GM19397 (cell line): ENCODE measurements at regions not wholly inside any gene's neighbourhood (a gene's known extent, or its start where the extent isn't known, plus 50 kb on each side); places are given as distances from the start of the nearest gene placed in this dataset.

Experiments used
- ATAC-seq: cut with Tn5 transposase; IDR thresholded peaks from one replicate; pipeline ENCODE4 v1.9.1; 2021; ENCODE audit warnings: mild to moderate bottlenecking, moderate library complexity; ENCODE audit not compliant: unreplicated experiment

DNA sequence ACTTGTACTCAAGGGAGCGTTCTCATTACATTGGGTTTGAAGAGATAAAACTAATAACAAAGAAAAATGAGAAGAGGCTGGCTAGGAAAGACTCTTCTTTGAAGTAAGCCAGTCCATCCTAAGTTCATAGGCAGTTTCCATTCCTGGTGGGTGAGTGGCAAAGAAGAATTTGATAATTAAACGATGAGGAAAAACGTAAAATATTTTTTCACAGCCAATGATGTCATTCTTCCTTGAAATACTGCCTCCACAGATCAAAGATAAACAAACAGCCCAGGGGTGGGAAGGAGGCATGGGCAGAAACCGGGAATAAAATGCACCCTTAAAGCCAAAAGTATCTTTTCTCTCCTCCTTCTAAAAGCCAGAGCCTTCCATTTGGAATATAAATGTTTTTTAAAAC lies 346.6 kb downstream of the PMP22 start:
- no peak for ATAC-seq

DNA sequence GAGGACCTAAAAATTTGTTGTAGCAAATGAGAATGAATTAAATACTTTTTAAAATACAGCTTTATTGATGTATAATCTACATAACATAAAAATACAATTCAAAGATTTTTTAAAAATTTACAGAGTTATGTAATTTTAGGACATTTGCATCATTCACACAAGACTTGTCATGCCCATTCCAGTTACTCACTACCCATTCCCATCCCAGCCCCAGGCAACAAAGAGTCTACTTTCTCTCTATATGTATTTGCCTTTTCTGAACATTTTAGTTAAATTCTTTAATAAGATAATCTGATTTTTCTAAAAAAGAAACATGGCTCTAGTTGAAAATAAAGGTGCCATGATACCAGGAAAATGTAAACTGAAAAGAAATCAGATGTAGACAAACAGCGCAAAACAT lies 354.2 kb downstream of the PMP22 start:
- ATAC-seq, result no peak

DNA sequence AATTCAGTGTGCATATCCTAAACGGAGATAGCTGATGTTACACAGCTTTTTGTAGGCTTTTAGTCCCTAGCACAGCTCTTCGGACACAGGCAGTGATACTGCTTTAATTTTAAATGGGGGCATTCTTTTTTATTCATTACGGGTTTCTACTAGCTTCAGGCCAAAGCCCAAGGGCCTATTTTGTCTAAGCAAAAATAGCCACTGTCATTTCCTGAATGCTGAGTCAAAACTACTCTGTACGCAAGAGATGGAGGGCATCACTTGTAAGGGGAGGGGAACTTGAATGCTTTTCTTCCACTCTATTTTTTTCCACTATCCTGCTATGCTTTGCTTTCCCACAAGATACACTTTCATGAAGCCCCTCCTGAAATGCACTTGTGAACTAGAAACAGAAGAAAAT lies 360.7 kb downstream of the PMP22 start:
- no peak for ATAC-seq

DNA sequence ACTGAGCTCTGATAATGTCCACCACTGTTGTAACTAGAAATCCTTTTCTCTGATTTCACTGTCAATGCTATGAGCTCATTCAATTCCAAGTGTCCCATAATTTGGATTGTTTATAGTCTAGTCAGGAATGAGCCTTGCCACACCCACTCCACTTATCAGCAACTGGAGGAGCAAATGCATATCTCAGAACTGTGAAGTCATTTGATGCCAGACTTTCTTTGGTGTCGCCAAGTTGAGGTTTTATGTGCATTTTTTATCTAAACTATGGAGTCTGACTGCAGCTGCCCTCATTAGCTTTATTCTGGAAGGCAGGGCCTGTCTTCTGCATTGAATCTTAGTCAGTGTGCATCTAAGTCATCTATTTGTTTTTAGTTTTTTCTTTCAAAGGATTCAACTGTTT lies 361.3 kb downstream of the PMP22 start:
- no peak for ATAC-seq

DNA sequence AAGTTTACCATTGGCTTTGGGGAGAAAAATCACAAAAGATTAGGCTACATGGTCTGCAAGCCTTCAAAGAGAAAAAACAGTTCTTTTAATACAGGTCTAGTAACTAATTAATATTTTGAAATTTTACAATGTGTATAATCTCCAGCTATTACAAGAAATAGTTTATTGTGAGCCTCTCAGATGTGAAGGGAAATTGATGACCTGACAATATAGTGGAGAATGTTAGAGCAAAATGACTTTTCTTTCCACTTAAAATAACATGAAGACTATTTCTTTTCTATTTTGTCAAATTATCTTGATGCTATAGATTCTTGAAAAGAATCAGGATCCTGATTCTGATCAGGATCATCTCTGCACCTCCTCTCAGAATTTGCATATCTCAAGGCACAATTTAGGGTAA lies 362.3 kb downstream of the PMP22 start:
- ATAC-seq, result no peak

DNA sequence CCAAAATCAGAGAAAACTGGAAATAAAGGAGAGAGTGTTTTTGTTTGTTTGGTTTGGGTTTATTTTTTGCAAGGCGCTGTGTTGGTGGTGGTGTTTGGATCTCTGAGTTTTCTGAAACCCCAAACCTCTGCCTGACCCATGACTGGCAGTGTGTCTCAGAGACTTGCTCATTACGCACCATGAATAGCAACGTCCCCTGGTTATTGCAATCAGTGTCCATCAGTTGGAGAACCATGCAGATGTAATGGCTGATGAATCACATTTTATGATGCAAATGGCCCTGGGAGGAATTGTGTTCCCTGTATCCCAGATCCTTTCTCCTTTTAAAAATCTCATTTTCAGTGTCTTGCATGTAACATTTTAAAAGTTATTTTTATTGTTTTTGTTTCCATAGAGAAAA lies 362.8 kb downstream of the PMP22 start:
- no peak for ATAC-seq

DNA sequence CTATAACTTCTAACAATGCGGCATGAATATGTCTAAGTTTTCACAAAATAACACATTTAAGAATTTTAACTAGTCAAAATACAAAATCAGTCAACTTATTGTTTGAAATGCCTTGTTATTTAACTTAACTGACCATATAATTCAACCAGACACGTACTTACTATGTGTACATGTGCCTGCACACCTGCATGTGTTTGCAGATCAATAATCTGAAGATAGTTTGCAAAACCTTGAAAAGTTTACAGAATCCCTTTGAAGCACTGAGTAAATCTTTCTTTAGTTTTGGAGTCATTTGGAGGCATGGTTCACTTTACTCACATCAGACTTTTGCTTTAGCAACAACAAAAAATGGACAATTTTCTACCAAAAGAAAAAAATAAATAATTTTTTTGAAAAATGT lies 363.8 kb downstream of the PMP22 start:
- no peak for ATAC-seq

DNA sequence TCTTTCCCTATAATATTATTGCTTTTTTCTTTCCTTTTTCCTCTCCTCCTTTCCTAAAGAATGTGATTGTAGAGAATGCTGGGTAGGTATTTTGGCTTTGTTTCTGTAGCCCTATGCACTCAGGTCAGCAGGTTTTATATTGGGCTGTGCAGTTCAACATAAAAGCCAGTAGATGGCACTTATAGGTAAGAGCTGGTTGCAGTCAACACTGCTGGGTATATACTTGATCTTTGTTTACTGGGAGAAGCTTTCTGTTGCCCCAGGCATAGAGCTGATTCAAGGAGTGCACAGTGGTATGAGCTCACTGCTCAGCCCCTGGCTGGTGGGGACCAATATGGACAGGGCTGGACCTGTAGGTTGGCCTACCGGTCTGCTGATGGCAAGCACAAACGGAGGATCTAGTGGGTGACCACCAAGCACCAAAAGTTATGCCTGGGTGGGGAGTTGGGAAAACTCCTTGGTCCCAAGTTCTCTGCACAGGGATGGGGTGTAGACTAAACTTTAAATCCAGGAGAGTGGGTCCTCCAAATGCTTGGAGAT lies 378.9 kb downstream of the PMP22 start:
- no peak for ATAC-seq

DNA sequence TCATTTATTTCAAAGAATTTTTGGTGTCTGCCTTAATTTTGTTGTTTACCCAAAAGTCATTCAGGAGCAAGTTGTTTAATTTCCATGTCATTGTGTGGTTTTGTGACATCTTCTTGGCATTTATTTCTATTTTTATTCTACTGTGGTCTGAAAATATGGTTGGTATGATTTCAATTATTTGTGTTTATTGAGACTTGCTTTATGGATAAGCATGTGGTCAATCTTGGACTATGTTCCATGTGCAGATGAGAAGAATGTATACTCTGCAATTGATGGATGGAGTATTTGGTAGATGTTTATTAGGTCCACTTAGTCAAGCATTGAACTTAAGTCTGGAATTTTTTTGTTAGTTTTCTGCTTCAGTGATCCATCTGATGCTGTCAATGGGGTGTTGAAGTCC lies 383.0 kb downstream of the PMP22 start:
- no peak for ATAC-seq

DNA sequence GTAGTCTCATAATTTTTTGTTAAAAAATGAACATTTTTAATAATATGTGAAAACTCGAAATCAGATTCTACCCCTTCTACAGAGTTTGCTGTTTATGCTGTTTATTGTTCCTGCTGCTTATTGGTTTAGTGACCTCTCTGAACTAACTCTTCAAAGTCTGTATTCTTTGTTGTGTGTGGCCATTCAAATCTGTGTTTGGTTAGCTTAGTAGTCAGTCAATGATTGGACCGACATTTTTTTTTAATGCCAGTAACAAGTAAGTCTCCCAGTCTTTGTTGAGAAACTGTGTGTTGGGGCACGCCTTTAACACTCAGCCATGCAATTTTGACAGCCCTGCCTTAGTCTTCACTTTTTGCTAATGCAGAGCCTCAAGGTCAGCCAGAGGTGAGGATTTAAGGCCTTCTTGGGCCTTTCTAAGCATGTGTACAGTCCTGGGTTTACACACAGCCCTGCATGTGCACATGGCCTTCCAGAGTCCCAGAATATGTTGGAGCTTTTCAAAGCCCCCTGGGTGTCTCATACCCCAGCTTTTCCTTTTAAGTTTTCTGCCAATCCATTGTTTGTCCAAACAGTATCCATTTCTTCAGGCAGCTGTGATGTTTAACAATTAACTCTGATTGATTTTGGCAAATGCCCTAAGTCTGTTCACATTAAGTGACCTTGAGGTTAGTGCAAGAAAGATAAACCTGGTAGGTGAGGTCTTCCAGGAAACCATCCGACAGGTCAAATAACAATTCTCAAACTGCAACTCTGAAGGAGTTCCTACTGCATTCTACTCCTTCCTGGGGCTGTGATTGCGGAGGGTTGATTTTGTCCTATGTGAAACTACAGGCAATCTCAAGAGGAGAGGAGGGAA lies 389.3 kb downstream of the PMP22 start:
- ATAC-seq, result no peak

DNA sequence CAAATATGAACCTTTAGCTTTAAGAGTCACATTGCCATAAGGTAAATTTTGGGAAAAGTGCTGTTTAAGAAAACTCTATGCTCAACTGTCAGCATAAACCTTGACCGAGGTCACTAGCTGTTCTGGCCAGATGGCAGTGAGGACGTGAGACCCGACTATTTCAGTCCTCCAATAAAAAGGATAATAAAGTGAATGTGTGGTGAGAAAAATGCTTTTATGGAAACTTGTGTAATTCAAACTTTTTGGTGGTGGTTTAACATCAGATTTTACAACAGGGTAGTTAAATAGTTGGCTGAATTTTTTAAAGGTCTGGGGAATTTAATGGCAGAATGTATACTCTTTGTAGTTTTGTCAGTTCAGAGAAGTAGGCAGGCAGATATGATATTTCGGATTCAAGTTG lies 391.1 kb downstream of the PMP22 start:
- no peak for ATAC-seq

DNA sequence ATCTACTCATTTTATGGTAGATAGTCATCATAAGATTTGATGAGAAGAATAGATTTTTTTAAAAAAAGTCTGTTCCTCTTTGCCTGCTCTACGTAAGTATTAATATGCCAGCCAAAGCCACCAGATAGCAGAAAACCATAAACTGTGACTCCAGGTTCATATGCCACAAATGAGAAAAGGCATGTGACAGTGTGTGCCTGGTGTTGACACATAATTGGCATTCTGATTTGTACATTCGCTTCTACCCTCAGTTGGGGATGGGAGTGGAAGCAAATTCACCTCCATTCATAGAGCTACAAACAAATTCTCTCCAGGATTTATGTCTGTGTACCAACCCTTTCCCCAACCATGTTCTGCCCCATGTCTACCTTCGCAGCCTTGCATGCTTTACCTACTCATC lies 391.6 kb downstream of the PMP22 start:
- ATAC-seq, result no peak

DNA sequence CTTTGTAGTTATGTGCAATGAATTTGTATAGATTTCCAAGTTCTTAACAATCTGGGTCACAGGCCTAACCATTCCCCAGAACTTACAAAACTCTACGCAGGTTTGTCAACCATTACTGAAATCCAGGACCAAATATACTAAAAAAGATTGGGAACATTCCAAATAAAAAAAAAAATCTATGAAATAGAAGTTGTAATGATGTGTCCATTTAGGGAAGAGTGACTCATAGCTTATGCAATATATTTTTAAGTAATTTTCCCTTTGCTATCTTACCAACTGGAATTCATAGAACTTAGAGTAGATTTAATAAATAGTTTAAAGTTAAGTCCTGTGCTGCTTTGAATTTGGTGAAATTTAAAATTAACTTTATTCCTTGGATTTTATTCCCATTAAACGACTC lies 393.2 kb downstream of the PMP22 start:
- ATAC-seq, result no peak

DNA sequence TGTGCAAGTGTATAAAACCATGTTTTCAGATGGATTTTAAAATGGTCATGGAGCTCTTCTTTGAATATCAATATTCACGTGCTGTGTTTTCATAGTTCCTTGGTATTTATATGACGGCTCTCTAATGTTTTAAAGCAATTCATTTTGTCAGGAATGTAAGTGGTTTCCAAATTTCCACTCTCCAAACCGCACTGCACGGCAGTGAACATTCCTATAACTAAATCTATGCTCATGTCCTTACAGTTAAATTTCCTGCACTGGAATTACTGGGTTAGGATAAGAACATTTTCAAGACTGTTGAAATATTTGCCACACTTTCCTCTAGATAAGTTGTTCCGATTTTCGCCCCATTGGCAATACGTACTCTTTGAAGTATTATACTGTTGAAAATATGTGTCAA lies 398.9 kb downstream of the PMP22 start:
- no peak for ATAC-seq

DNA sequence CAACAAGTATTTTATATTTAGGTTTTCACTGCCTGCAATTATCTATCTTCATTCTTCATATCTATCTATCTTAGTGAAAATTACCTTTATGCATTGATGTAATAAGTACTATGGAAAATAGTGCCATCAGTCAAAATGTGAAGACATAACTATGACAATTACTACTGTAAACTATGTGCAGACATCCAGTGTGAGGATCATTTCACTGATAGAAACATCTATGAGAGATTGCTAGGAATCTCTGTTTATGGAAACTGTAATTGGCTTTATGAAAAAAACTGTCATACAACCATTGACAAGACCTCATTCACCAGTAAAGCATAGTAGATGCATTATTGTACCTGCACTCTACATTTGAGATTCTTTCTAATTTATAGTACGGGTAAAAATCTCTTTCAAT lies 401.0 kb downstream of the PMP22 start:
- no peak for ATAC-seq

DNA sequence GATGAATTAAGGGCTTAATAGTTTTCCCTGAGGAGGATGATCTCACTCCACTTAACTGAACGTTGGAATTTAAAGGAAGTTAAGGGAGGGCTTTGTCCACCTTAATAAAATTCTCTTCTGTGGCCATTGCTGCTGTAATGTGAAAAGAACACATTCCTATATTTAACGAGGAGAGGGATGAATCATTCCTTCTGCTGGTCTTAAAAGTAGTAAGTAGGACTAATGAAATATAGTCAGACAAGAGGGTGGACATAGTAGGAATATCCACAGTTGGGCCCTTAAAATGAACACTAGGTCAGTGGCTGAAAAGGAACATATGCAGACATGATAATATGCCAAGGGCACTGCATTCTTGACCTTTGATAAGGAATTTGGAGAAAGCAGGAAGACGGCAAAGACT lies 405.6 kb downstream of the PMP22 start:
- no peak for ATAC-seq

DNA sequence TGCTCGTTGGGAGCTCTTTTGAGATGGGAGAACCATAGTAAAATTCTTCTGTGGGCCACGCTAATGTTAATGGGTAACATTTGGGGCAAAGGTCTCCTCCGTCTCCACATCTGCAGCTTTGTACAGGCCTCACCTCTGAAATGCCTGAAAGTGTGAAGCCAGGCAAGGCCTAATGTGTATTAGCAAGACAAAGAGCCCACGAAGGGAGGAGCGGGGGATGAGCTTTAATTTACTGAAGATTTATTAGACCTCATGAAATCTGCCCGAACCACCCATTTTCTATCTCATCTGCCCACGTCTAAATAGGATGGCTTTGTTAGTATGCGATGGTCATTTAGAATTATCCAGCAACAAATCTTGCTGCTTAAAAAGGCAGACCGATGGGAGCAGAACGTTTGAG lies 408.9 kb downstream of the PMP22 start:
- ATAC-seq, result no peak

DNA sequence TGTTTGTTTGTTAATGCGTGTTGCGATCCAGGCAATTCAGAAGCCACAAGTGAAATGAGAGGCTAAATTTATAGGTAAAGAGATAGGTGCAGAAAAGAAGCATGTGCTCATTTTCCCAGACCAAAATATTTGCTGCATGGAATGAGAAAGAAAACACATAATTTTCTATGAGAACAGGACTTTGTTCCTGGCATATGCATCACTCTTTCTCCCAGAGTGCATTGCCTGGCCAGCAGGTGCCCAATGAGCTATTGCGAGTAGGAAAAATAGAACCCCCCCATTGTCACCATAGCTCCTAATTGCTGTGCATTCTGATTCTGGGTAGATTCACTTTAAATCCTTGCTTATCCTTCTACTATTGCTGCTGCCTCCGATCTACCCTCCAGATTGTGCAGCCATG lies 410.4 kb downstream of the PMP22 start:
- no peak for ATAC-seq

DNA sequence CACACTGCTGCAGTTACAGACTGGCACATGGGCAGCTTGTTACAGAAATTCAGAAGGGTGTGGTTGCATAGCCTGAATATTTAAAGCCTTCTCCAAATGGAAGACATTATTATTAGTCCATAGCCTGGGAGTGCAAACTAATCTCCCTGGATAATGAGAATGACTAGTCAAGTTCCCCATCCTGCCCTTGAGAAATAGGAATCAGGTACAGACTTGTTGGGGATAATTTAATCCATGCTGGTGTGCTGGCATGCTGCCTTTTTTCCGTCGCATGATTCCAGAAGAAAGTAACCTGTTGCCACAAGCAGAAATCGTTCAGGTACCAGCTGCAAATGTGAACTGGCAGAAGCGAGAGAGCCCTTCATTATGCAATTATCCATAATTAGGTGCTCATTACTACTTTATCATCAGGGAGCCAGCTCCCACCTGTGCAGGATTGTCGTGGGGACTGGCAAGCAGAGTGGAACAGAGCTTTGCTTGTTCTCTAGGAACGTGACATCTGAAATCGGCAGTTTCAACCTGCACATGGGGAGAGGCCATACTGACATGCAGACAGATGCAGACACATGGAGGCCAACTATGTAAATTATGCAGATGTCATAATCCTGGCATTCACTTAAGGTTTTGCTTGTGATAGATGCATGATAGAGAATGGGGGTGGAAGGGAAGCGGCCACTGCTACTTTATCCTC lies 419.4 kb downstream of the PMP22 start:
- no peak for ATAC-seq

DNA sequence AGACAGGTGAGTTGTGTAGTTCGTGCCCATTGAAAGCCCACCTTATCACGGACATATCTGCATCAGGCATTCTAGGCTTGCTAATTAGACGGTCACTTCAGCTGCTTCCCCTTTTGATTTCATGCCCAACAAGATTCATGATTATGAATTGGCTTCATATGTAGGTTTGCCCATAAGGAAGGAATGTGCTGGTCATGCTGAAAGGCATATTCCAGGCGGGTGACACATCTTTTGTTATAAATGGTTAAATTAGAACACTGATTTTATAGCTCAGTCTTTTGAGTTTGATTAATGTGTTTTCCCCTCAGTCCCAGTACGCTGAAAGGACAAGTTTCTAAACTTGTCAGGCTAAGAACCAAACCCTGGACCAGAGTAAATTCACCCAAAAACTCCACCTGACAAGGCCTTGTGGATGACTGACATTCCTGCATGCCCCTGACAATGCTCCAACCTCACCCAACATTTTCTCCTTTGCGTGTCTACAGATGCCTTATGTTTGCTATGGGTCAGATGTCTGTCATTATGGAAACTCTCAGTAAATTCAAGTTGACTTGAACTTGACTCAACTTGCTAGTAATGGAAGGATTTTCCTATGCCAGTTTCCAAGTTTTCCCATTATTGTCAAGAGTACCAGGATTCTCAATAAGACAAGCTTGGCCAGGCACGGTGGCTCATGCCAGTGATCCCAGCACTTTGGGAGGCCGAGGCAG lies 421.9 kb downstream of the PMP22 start:
- no peak for ATAC-seq

DNA sequence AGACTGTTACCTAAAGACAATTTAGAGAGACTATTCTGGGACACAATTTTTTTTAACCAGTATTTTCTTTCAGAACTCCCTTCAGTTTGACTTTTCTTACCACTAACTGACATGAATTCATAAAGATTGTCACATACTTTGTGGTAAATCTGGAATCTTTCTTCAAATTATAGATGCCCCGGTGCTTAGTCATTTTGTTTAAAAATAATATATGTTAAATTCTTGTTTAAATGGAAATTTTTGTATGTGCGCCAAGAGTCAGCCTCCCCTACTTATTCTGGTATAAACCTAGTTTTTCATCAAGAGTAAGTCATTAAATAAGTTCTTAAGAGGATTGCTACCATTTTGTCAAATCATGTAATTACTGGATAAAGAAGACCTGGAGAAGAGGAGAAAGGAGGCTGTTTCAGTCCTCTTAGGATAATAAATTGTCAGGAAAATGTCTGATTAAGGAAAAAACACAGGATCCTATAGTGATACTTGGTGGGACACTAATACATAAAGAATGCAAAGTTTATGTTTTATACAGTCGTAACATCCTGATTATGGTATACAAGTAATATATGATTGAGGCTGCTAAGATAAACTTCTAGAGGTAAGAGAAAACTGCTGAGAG lies 424.4 kb downstream of the PMP22 start:
- no peak for ATAC-seq
